ENCODE measurements at regions not wholly inside any gene's neighbourhood (a gene's known extent, or its start where the extent isn't known, plus 50 kb on each side); places are given as distances from the start of the nearest gene placed in this dataset.
"Not testable (repeated sequence)": the region's sequence is repeated elsewhere in the genome, so short reads cannot be mapped to it uniquely, and the experiment has no call there.

- DNase-seq = no peak
These were observed 500.3 kb upstream of the CDH11 start for GRCh38 chr16:65622151-65622550.

DNA sequence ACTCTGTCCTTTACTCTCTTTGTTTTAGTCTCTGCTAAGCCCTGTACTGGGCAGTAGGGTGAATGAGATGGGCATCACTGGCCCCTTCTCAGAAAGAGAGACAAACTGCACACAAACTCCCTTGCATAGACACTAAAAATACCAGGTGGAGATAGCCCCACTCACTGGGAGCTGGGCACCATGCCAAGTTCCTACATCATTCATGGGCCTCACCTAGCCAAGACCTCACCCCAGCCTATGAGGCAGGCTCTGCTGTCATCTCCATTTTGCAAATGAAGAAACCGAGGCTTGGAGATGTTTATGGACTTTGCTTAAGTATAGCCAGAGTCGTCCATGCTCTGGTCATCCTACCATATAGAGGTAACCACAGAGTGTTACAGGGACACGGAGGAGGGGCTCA lies 499.8 kb upstream of the CDH11 start:
- DNase-seq = no peak

DNA sequence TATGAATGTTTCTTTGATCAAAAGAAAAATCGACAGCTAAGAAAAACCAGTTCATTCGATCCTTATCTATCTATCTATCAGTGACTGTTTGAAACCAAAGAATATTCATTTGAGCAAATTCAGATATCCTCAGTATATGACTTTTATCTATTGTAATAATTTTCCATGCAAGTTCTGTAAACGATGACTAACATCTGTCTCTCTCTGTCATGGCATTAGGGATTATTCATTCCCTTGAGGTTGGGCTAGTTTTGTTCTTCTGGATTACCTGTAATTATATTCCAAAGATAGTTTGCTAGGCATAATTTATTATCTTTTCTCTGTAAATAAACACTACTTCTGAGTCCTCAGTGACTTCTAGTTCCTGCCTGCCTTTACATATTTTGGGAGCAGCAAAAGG lies 497.7 kb upstream of the CDH11 start:
- no peak for DNase-seq

DNA sequence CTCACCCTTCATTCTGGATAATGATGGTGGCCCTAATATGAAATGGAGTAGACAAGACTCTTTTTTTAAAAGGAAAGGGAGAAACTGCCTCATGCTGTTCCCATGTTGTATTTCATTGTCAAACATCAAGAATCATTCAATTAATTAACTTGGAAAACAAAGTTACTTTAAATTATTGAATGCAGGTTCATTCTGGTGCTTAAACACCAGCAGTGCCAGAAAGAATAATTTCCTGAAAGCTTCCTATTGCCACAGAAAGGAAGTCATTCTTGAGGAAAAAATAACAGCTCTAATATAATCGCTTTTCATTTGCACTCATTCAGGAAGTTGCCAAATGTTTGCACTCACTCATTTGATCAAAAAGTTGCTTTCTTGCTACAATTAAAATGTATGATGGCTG lies 497.1 kb upstream of the CDH11 start:
- DNase-seq = no peak

DNA sequence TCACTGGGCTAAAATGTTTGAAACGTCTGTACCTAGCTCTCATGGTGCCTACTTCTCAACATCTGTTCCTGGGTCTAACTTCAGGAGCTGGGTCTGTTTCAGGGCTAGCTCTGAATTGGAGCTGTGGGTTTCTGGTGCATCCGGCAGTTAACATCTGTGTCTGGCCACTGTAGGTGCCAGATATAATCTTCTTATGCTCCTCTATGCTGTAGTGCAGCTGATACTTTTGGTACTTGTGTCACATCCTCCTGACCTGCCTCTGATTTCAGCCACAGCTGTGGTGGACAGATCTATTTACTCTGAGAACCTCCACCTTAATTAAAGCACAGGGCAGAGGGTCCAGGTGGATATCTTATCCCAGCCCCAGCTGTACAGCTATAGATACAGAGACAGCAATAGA lies 496.5 kb upstream of the CDH11 start:
- DNase-seq = peak in 1 of 3 donors; percentile 31

DNA sequence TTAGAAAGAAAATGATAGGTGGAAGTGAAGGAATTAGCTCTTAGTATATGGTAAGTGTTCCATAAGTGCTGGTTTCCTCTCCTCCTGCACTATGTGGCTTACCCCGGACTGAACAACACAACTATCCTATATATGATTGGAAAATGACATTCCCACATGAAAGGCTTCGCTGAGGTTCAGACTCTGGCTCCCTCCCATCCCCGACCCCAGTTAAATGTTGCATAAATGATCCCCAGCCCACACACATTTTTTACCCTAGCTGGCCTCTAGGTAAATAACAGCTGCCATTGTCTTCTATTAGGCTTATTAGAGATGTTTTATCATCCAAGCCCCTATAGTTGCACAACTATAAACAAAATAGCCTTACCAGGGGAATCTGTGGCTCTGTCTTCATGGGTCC lies 495.6 kb upstream of the CDH11 start:
- peak in 1 of 3 donors; percentile 17 for DNase-seq

- no peak for DNase-seq
These were observed 486.6 kb upstream of the CDH11 start for GRCh38 chr16:65608455-65608854.

DNA sequence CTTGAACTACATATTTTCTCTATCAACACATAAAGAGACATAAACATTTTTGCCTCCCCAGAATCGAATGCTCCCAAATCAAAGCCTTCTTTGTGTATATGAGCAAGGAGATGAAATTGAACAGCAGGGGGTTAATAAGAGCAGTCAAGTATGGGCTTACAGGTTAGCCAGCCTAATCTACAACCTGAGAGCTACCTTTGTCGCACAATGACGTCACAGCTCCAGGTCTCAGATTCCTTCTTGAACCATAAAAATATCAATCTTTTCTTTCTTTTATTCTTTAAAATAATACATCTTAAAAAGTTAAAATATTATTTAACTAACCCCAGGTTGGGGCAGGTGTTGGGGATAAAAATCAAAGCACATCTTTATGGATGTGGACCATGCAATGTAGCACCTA lies 482.9 kb upstream of the CDH11 start:
- no peak for DNase-seq

DNA sequence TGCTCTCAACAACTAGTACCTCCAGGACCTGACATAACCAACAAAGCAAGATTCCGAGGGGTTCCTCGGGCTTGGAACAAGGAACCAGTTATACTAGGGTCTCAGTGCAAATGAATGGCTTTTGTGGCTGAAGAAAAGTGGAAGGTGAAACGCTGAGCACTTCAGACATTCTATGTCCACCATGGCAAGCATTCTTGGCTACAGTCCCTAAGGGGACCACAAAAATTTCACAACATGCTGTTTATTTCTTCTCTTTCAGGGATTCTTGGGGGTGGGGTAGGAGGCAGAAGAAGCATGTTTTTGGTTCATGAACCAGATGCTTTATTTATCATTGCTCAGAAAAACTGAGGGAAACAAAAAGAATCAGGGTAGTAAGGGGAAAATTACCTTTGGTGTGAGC lies 479.9 kb upstream of the CDH11 start:
- DNase-seq = peak in 1 of 3 donors; percentile 26

- DNase-seq = no peak
These were observed 478.8 kb upstream of the CDH11 start for GRCh38 chr16:65600629-65601028.

DNA sequence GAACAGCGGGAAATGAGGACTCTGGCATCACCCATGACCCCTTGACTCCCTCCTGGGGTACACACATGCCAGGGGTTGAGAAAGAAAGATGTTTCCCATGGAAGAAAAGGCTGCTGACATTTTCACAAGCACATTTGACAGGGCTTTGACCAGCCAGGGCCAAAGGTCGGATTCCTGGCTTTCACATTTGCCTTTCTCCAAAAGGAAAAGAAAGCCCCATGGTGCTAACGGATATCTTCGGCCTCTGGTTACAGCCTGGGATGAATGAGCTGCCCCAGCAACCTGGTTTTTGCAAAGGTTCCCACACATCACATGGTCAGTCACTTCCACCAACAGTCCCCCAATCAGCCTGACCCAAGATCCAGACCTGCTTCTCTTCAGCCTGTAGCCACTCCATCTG lies 478.2 kb upstream of the CDH11 start:
- no peak for DNase-seq

GRCh38 chr16:65598621-65599020 lies 476.8 kb upstream of the CDH11 start:
- no peak for DNase-seq

- DNase-seq = no peak
These were observed 461.6 kb upstream of the CDH11 start for GRCh38 chr16:65583498-65583897.

- no peak for DNase-seq
These were observed 457.2 kb upstream of the CDH11 start for GRCh38 chr16:65579050-65579449.

GRCh38 chr16:65576631-65577030 lies 454.8 kb upstream of the CDH11 start:
- no peak for DNase-seq

- no peak for DNase-seq
These were observed 454.3 kb upstream of the CDH11 start for GRCh38 chr16:65576139-65576538.

DNA sequence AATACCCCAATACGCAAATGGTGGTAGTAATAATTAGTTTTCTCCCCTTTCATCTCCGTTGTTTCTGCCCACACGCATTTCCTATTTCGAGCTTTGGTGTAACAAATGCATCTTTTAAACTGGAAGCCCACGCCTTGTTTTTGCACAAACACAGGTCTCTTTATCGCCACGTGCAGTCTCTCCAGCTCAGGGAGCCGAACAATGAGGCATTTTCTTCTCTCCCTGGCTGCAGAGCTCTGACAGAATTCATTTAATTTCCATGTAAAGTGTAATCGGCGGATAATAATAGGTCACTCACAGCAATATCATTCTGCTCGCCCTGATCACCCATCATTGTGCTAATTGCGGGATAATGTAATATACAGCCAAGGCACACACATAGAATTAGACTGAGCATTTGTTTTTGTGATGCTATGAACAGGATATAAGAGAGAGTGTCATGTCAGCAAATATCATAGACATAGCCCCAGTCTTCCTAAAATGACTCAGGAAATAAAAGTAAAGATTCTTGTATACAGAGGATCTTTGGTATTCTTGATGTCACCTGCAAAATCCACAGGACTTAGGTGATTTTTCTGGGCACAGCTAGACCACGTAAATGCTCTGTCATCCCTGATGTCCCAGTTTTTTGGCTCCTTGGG lies 452.6 kb upstream of the CDH11 start:
- DNase-seq = no peak

GRCh38 chr16:65572156-65572555 lies 450.3 kb upstream of the CDH11 start:
- peak in 1 of 3 donors; percentile 77 for DNase-seq

- peak; percentile 20 to 56 (median 35) for DNase-seq
These were observed 448.4 kb upstream of the CDH11 start for GRCh38 chr16:65570261-65570660.

GRCh38 chr16:65559846-65560245 lies 438.0 kb upstream of the CDH11 start:
- DNase-seq = no peak

DNA sequence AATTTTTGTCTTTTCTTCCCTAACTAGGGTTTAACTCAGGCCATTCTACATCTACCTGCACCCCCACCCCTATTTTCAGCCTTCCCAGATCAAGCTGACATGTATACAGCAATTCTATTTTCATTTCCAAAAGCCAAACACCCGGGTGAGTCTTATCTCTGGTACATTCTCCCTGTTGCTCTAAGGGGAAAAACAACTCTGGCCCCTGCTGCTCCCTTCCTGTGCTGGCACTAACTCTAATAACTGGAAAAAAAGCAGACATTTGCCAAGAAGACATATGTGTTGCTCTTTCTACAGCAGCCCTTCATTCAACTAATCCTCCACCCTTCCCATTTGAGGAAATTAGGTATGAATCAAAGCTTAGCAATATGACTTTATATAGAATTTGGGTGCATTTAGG lies 427.8 kb upstream of the CDH11 start:
- not testable (repeated sequence) for DNase-seq

DNA sequence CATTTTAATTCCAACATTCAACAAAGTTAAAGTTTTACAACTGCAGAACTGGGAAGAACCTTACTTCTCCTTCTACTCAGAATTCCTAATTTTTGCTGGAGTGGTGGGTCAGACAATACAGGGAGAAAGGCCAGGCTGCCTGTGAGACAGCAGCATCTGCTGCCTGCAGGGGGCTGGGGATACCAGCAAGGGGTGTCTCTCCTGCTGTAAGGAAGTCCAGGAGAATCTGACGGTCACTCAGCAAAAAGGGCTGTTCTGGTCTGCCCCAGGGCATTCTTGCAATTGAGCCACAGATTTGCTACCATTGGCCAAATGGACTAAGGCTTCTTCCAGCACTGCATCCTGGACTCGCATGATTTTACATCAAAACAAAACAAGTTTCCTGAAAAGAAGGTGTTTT lies 426.6 kb upstream of the CDH11 start:
- no peak for DNase-seq

DNA sequence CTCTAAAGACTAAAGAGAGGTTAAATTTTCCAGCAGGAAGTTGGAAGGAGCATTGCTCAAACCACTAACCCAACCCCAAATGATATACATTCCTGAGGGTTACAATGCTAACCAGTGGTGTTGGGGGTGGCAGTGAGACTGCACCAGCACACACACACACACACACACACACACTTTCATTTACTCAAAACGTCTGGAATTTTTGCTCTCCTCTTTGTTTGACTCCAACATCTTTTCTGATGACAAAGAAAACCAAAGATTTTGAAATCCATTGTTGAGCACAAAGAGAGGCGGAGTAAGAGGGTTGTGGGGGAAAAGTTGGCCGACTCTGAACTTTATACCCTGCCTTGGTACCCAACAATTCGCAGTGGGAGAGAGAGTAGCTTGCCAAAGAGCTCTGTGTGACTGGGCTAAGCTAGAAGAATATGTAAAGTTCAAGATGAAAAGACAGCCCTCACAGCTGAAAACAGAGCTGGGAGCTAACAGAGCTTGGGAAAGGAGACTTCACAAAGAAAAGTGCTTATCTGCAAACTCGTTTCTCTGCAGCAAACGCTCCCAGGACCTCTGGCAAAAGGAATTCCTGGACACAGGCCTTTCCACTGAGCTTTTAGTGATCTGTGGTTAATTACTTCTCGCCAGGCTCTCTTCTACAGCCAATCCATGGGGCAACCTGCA lies 426.0 kb upstream of the CDH11 start:
- DNase-seq = peak; percentile 22 to 96 (median 57)

- peak; percentile 72 to 89 (median 88) for DNase-seq
These were observed 424.5 kb upstream of the CDH11 start for GRCh38 chr16:65546353-65546791.

All from muscle of back (tissue), 3 donors.